C1 segment of cervical spinal cord (tissue), 14 donors: ENCODE measurements at regions not wholly inside any gene's neighbourhood (a gene's known extent, or its start where the extent isn't known, plus 50 kb on each side); places are given as distances from the start of the nearest gene placed in this dataset.
"Not testable (repeated sequence)": the region's sequence is repeated elsewhere in the genome, so short reads cannot be mapped to it uniquely, and the experiment has no call there.

Experiments used
- DNase-seq, 14 donors: peaks; one replicate each; lab custom pipeline; 2025; lab: John Stamatoyannopoulos, UW

DNA sequence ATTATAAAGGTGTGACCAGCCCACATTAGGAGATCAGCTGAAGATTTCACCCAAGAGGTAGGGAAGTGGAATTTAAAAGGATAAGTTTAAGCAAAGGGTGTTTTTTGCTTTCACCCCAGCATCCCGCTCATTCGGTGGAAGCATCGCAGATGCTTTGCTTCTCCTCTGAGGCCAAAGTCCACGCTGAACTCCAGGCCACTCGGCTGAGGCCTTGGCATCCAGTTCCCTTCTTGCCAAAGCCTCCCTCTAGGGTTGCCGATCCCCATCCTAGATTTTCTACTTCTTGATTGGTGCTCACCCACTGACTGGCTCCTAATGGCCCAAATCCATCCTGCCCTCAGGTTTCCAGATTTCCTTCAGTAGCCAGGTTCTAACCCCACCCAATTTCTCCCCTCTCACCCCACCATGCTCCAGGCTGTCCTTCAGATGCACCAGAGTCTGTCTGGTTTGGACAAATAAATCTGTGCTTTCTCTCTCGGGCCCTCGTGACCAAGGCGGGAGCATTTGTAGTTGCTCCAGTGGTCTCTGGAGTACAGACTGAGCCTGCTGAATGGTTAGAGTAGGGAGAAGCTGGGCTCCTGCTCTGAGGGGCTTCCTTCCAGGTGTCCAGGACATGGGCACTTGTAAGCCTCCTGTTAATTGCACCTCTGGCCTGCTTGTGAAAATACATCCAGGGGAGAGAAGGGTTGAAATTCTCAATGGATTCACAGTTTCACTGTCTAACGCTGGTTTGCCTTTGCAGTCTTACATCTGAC, 193.2 kb downstream of the C1orf94 start:
- DNase-seq: no peak

DNA sequence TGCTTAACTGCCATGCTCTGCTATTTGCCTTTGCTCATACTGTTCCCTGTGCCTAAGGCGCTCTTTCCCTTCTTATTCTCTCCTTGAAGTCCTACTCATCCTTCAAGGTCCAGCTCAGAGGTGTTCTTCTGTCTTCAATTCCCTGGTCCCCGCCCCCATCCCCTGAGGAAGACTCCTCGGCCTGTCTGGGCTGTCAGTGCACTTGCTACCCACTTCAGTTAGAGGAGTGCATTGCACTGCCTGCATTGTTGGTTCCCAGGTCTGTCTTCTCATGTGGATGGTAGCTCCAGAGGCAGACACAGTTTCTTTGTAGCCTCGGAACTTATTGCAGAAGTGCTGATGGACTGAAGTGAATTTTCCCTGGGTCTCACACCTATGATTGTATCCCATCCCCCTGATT, 194.0 kb downstream of the C1orf94 start:
- no peak for DNase-seq

DNA sequence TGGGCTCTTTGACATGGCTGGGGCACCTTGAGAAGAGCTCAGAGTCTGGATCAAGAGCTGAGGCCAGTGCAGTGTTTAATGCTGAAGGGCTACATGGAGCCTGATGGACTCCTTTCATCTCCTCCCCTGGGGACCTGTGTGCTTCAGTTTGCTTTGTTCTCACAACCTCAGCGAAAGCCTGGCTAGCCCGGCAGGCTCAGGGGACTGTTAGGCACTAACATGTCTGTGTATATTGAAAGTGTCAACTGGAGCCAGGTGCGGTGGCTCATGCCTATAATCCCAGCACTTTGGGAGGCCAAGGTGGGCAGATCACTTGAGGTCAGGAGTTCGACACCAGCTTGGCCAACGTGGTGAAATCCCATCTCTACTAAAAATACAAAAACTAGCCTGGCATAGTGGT, 194.5 kb downstream of the C1orf94 start:
- DNase-seq: not testable (repeated sequence)

DNA sequence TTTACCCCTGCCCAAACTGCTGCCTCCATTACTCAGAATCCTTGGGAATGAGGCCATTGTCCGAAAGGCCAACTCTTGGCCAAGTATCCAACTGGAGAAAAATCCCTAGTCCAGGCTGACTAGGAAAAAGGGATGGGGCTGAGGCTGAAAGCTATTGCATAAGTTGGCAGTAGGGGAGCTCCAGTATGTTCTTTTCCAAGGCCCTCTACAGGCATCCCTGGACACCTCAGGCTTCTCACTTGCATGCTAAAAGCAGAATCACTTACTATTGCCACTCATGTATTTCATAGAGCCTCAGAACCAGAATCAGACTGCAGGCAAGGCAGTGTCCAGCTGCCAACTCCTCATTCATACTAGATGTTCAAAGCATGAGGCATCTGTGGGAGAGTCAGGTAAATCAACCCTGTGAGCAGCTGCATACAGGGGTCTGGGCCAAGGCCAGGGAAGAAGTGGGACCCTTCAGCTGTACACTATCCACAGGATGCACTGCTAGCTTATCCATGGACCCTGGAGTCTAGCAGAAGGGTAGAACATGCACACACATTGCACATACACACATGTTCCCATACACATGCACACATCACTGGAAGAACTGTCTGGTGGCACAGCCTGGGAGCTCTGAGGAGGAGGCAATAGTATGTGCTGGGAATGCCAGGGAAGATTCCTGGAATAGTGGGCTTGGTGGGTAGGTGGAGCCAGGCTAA, 195.3 kb downstream of the C1orf94 start:
- DNase-seq: no peak

DNA sequence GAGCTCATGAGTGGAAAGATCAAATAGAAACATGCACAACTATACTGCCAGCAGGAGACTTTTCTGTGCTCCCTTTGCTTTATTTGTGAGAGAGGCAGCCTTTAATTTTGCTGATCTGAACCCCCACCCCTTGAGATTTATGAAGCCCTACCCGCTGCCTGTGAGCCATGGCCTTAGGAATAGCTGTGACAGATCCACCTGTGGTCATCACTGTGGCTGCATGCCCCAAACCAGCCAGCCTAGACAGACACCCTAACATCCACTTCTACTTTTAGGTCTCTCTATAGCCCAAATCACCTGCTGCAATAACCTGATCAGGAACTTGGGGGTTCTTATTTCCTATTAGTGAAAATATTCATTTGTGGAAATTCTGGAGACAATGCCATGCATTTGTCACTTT, 196.2 kb downstream of the C1orf94 start:
- no peak for DNase-seq

DNA sequence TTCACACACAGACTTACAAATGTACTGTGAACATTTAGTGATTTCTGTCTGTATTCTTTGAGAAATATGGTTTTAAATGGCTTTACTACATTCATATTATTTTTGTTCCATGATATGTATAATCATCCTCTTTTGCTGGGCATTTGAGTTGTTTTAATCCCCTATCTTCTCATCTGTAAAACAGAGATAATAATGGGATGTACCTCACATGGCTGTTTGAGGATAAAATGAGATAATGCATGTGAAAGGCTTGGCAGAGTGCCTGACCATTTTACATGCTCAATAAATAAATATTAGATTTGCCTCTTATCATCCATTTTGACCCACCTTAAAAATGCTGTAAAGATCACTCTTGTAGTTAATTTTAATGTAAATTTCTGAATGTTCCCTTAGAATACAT, 197.2 kb downstream of the C1orf94 start:
- DNase-seq: no peak

DNA sequence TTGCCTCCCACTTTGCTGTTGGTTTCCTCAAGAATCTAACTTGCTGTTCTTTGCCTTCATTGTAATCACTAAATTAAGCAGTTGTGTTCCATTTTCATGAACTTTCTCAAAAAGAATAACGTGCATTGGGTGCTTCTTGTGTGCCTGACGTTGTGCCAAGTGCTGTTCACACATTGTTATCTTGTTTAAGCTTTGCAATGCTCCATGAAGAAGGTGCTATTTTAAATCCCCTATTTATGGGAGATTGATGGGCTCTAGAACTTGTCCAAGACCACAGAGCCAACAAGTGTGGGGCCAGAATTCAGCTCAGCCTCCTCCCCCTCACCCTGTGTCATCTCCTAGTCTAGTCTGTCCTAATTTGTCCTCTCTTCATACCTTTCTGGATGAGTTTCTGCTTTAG, 199.8 kb downstream of the C1orf94 start:
- no peak for DNase-seq

DNA sequence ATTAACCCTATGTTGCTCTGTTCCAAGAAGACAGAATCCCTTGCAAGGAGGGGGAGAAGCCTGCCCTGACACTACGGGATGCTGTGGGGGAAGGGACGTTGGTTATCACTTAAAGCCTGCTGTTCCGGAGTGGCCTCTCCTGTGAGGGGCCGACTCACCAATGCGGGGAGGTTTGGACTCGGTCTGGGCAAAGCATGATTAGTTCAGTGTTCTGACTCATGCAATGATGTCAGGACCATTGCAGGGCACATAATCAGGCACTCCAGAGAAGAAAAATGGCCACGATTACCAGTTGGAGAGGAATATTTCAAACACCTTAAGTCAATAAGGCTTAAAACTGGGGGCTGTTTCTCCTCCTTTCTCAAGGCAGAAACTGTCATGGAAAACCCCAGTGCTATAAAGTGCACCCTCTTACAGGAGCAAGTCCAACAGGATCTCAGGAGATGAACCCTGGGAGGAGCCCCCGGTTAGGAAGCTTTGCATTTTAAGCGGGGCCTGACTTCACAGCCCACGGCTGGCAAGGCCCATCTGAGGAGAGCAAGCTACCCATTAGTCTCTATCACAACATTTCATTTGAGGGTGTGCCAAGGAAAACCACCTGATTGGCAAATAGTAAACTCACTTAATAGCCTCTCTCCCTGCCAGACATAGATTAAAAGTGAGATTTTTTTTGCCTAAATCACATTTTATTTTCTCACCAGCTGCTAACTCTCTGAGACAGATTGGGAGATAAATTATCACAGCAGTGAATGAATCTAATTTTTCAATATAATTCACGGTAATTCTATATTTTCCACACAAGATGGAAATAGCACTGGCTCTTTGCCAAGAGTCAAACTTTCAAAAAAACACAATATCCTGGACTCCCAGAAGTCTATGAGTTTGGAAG, 202.5 kb downstream of the C1orf94 start:
- DNase-seq: no peak

DNA sequence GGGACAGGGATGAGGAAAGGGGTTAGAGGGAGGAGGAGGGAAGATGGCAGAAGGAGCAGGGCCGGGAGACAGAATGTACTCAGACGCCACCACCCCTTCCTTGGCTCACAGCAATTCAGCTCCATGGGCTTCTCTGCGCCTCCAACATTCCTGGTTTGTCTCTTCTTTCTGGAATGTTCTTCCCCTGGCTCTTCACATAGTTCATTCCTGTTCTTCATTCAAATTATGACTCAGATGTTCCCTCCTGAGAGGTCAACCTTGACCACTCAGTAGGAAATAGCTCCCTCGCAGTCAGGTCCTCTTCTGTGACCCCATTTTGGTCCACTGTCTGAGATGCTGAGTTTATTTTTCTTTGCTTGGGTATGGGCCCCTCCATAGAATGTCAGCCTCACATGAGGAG, 203.2 kb downstream of the C1orf94 start:
- no peak for DNase-seq

DNA sequence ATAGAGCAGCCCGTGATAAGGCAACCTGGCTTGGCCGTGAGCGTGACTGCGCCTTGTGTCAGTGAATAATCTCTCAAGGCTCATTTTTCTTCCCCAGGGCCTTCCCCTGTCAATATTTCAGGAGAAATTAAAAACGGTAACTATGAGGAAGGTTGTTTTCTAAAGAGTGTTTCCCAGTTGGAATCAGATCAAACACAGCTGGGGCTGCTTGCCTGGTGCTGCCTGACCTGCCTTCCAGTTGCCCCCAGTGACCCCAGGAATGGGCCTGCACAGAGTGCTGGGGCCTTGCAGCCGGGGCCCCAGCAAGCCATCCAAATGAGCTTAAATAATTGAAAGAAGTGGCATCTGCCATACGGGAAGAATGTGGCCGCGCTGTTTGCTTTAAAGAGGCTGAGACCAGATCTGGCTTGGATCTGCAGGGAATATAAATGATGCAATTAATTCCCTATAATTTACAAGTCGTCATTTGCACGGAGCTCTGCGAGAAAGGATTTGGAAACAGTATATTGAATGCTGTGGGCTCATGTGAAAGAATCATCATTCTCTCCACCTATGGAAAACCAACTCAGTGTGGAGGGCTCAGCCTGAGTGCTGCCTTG, 203.9 kb downstream of the C1orf94 start:
- DNase-seq: no peak

DNA sequence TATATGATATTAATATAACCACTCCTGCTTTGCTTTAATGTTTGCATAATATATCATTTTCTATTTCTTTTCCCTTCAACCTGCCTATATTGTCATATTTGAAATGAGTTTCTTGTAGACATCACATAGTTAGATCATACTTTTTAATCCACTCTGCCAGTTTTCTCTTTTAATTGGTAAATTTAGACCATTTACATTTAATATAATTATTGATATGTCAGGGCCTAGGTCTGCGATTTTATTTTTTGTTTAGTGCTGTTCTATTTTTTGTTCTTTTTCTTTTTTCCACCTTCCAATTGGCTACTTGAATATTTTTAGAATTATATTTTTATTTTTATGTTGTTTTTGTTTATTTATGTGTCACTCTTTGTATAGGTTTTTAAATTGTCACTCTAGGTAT, 213.3 kb downstream of the C1orf94 start:
- no peak for DNase-seq

DNA sequence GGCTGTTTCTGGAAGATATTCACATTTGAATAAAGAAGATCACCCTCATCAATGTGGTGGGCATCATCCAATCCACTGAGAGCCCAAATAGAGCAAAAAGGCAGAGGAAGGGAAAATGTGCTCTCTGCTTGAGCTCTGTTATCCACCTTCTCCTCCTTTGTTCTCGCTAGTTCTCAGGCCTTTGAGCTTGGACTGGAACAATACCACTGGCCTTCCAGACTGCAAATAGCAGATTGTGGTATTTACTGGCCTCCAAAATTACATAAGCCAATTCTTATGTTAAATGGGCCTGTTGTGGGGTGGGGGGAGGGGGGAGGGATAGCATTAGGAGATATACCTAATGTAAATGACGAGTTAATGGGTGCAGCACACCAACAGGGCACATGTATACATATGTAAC, 219.3 kb downstream of the C1orf94 start:
- DNase-seq: no peak

DNA sequence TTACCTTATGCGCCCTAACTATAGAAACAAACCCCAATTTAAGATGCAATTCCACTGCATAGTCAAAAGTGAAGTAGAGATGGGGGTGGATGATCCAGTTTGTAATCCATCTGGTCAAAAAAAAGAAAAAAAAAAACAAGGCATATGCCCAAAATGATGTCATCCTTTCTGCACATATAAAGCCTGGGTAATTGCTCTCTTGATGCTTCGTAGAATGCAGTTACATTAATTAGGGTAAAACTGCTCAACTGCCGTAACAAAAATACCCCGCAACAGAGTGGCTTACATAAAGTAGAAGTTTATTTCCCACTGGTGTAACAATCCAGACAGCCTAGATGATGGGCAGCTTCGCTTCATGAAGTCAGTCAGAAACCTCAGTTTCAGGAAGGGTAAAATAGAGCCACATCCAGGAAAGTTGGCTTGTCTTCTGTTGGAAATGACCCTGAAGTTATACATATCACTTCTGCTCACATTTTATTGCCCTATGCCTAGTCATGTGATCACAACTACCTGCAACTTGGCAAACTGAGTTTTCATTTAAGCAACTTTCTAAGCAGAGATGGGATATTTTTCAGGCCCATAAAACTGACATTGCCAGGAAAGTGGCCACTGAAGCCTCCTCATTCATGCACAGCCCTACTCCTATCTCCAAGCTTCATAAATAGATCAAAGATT, 221.7 kb downstream of the C1orf94 start:
- DNase-seq: no peak

DNA sequence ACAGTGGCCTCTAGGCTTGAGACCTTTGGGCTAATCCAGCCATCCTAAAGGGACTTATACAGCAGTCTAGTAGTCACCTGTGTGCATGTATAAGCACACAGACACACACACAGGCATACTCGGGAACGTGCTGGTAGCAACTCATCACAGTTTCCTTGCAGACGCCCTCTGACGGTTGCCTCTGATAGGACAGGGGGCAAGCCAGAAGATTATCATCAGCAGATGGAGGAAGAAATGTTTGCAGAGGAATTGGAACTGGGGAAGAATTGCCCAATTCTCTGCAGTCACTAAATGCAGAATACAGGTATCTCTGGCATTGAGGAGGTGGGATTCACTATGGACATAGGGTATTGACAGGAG, 222.2 kb downstream of the C1orf94 start:
- DNase-seq: no peak

DNA sequence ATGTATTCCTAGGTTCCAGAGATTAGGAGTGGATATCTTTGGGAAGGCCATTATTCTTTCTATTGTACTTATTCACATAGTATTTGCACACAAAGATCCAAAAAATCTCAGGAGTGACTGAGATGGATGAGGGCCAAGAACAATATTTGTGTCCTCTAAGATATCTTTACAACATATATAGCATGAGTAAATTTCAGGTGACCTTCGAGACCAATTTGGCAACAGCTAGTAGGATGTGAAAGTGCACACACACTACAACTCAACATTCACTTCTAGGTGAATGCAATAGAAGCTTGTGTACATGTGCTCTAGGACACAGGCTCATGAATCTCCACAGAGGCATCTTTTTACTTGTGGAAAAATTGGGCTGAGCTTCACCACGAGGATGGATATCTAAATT, 224.0 kb downstream of the C1orf94 start:
- DNase-seq: no peak

DNA sequence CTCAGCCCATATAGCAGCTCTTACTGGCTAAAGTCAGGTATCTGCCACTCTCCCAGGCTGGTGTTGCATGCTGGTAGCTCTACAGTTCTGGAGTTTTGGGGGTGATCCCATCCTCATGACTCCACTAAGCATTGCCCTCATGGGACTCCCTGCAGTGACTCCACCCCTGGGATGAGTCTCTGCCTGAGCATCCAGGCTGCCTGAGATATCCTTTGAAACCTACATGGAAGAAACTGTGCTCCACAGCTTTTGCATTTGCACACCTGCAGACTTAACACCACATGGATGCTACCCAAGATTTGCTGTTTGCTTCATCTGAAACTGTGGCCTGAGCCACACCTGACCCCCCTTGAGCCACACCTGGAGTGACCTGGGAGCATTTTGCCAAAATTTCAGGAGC, 226.4 kb downstream of the C1orf94 start:
- no peak for DNase-seq

DNA sequence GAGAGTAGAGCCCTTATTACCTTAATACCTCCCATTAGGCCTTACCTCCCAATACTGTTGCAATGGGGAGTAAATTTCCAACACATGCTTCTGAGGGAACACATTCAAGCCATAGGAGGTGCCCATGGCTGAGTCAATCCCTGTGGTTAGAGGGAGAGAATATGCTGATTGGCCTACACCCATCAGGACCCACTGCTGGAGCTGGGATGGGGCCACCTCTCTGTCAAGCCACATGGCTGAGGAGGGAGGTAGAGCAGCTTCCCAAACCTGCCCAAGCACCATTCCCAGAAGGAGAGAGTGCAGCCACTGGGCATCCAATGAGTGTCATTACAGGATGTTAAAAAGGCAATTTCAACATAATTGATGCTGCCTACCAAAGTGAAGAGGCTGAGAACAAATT, 228.1 kb downstream of the C1orf94 start:
- DNase-seq: no peak

DNA sequence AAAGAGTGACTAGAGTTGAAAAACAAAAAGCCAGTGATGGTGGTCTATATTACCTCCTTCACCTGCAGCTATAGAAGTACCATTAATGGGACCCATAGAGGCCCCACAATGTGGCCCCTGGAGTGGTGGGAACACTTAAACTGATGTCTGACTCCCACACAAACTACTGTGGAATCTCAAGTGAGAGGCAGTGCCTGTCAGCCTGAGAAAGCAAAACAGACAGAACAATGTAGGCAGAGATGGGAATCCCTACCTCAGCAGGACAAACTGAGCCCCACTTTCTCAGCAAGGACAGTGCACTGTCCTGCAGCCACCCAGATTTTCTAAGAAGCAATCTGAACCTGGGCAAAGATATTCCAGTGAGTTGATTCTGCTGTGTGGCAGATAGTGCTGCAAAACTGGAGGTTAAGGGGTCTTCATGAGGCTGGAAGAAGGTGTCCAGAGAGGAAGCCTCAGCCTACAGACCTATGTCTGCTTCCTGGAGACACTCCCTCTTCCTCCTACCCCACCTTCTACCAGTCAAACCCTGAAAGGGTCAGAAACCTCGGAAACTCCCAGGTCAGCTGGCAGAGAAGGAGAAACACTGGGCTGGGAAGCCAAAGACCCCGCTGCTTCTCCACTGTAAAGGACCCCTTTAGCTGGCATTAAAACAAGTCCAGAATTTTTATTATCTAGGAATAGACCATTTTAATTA, 228.7 kb downstream of the C1orf94 start:
- no peak for DNase-seq

DNA sequence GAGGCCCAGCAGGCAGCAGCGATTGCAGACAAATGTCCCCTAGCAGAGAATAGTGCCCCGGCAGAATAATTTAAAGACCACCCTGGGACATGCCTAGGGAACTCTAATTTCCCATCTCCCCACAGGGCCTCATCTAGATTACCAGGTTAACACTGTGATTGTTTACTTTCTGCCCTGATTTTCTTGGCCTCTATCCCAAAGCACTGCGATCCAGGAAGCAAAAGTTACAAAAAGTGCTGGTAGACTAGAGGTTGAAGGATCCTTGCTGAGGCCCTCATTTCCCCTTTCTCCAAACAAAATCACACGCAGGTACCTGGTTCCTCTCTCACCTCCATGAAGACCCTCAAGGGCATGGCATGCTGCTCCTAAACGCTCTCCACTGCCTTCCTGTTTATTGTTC, 229.7 kb downstream of the C1orf94 start:
- no peak for DNase-seq

DNA sequence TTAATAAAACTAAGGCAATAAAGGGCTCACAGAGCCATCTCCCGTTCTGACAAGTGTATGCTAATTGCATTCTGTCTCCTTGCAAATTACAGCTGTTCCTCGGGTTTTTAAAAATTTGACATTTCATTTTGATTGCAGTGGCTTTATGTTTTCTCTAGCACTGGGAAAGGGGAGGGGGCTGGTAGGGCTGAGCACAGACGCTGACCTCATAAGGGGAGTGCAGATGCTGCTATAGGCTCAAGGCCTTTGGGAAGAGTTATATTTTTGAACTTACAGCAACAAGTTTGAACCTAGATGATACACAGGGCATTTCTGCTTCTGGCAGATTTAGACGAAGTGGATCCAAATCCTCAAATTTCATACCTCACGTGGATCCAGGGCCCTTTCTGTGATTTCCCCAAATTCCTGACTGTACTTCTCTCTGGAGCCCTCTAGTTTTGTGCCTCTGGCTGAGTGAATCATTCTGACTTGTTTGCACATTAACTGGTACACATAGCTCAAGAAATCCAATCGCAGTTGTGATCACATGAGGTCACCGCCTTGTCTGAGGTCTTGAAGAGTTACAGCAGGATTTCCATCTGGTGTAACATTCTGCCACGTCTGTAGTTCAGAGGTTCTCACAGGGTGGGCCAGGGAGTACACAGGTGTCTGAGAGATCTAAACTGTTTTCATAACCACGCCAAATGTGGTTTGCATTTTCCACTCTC, 230.3 kb downstream of the C1orf94 start:
- no peak for DNase-seq
